NCI-H2171 treated with DMSO at 0.1 percent for 48 hours (cell line): ENCODE measurements at regions not wholly inside any gene's neighbourhood (a gene's known extent, or its start where the extent isn't known, plus 50 kb on each side); places are given as distances from the start of the nearest gene placed in this dataset.
A peak's percentile ranks its signal among the peaks of the same experiment; 100 is the strongest.
"Not testable (repeated sequence)": the region's sequence is repeated elsewhere in the genome, so short reads cannot be mapped to it uniquely, and the experiment has no call there.

Experiments used
- DNase-seq: peaks from one replicate; lab custom pipeline; 2025; lab: John Stamatoyannopoulos, UW

DNA sequence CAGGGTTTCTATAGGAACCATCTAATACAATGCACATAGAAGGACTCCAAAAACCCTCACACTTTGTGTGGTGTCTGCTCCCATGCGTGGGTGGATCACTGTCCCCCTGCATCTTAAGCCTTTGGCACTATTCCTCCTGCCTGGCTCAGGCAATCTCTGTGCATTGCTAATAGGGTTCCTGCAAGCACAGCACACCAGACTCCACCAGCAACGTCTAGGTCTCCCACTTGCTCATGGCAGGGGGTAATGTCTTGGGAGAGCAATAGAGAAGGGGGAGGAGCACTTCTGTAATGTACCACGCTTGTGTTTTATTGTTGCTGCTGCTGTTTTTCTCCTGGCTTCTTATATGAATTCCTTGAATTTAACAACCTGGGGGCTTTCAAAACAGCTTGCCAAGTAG, 182.6 kb upstream of the GLRA1 start:
- no peak for DNase-seq

- no peak for DNase-seq
Measured at GRCh38 chr5:152106571-152106970, 181.9 kb upstream of the GLRA1 start.

GRCh38 chr5:152105085-152105484, 180.4 kb upstream of the GLRA1 start:
- DNase-seq = no peak

GRCh38 chr5:152104211-152104610, 179.6 kb upstream of the GLRA1 start:
- DNase-seq = no peak

- not testable (repeated sequence) for DNase-seq
Measured at GRCh38 chr5:152102908-152103307, 178.3 kb upstream of the GLRA1 start.

DNA sequence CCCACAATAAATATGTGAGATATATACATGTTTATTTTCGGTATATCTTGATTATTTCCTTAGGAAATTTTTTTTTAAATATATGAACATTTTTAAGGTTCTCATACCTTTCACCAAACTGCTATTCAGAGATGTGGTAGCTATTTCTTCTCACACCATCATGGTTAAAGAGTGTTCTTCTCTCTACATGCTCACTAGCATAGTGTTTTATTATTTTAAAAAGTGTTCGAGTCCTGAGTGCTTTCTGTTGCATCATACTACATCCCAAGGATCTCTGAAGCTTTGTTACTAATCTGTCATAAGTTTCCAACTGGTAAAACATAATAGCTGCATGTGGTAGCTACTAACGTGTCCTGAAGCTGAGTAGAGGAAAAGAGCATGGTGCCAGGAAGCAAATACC, 177.4 kb upstream of the GLRA1 start:
- DNase-seq = no peak

DNA sequence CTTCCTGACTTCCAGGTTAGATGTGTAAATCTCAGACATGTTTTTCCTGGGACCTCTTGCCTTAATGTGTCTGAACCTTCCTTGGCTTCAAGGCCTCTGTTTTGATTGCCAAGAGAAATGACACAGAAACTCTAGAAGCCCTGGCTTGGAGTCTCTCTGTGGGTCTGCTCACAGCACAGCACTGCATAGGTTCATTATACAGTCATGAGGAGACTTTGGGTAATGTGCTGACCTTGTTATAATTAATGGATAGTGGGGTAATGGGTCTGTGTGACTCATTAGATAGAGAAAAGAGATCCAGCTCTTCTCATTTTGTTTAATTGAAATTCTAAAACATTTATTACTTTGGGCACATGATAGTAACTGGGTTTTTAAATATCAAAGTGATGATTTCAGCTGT, 175.8 kb upstream of the GLRA1 start:
- DNase-seq = no peak

DNA sequence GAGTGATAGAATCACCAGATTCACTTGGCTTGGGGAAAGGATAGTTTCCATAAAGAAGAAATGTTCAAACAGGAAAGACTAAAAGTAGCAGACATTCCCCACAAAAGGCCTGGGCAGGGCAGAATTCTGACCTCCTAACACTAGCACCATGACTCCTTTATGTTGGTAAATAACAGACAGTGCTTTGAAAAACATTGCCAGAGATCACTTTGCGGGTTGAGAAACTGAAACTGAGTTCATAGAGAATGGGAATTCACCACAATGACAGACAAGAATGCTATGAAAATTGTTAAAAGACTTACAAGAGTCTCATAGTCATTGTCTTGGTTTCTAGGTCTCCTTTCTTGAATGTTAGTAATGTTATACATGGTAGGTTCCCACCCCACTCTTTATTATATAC, 172.5 kb upstream of the GLRA1 start:
- DNase-seq = no peak

DNA sequence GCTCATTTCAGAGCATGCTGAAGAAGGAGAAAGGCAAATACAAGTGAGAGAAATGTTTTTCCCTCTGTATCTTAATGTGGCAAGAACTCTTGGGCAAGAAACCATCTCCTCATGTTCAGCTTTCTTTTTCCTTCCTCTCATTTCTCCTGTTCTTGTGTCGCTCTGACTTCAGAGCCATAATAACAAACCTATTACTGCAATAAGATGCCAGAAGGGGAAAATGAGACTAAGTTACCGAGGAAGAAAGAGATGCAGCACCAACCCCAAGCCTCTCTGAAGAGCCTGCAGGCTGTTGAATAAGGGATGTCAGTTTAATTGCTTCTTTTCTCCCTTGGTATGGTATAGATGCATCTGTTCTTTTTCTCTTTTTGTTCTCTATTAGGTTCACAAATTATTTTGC, 170.1 kb upstream of the GLRA1 start:
- DNase-seq = no peak

DNA sequence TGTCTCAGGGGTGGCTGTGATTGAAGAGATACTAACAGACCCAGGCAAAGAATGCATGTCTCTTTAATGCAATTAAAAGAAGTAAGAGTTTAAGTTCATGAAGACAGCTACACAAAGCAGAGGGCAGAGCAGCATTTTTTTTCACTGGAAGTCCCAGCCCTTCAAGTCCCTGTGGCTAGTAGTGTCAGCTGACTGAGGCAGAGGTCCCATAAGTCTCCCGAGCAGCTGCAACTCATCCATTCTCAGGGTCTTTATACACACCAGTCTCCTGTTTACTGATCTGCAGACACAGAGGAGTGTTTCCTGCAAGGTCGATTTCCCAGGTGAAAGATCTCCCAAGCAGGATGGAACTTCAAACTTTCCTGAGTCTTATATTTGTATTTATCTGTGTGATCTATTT, 169.4 kb upstream of the GLRA1 start:
- no peak for DNase-seq

- DNase-seq = no peak
Measured at GRCh38 chr5:152092580-152092979, 167.9 kb upstream of the GLRA1 start.

DNA sequence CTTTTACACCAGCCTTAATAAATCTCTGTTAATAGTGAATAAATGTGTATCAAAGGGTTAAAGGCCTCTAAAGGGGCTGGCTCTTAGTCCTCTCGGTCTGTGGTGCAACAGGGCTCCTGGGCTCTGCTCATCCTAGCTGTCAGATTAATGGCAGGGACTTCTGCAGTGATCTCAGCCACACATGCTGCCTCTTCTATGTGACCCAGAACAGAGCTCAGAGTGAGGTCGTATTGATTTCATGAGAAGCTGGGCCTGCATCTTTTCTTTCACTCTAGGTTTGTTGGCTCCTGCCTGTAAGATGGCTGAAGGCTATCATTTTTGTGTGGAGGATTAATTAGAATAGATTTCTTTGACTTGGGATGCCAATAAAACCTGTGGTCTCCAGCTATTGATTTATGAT, 165.0 kb upstream of the GLRA1 start:
- no peak for DNase-seq

DNA sequence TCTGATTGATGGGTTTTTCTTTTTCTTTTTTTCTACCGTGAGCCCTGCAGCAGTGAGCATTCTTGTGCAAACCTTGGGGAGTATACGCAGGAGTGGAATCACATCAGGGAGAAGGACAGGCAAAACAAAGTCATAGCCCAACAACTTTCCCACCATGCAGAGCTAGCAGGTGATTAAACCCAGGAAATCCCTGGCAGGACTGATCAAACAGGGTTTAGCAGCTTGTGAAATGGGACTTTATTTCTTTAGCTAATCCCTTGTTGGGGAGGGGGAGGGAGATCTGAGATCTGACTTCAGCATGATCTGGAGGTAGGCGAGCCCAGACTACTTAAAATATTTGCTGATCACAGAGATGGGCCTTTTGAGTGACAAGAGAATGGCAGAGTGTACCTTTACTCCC, 162.0 kb upstream of the GLRA1 start:
- DNase-seq = no peak

GRCh38 chr5:152084476-152084875, 159.8 kb upstream of the GLRA1 start:
- no peak for DNase-seq

- no peak for DNase-seq
Measured at GRCh38 chr5:152083231-152083630, 158.6 kb upstream of the GLRA1 start.

DNA sequence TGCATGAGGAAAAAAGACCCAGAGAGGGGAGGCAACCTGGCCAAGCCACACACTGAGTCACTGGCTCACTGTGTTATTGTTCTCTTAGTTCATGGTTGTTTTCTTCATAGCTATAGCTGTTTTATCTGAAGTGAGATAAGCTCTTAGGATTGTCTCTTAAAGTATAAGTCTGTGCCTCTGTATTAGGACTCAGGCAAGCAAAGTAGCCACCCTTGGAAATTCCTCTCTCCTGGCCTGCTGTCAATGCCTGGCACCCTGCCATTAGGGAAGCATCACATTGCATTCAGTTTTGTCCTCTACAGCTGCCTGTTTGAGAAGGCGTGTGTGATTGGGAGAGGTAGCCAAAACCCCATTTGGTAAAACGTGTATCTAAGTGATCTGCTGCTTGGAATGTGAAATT, 147.4 kb upstream of the GLRA1 start:
- peak; percentile 19 for DNase-seq

DNA sequence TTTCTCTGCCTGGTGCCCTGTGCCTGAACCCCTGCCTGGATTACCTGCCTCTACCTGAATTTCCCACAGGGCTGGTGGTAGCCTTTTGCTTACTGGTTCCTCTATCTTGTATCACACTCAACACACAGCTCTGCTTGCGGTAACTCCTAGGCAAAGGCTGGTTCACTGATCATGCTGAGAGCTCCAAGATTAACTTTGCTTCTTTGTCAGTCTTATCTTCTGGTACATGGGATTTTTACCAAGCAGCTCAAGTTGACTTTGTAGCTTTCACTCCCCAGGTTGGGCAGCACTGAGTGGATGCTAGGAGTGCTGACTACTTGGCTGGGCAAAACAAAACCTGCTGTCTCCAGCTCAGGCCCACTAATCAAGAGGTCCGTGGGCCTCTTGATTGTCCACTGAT, 145.9 kb upstream of the GLRA1 start:
- no peak for DNase-seq

DNA sequence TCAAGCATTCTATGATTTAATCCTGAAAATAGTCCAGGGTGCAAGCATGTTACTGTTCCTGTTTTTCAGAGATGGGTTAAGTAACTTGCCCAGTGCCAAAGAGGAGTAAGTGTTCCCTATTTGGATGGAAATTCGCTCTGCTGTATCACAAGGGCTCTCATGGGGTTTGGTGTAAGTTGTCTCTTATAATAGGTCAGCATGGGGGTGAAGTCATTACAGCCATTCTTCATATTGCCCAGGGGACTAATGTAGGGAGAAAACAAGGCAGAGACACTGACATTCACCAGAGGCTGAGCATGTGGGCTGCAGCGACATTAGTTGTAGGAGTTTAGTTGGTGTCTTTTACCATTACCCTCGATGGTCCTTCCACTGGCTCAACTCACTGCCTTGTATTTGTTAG, 142.1 kb upstream of the GLRA1 start:
- no peak for DNase-seq

GRCh38 chr5:152063004-152063403, 138.4 kb upstream of the GLRA1 start:
- no peak for DNase-seq

DNA sequence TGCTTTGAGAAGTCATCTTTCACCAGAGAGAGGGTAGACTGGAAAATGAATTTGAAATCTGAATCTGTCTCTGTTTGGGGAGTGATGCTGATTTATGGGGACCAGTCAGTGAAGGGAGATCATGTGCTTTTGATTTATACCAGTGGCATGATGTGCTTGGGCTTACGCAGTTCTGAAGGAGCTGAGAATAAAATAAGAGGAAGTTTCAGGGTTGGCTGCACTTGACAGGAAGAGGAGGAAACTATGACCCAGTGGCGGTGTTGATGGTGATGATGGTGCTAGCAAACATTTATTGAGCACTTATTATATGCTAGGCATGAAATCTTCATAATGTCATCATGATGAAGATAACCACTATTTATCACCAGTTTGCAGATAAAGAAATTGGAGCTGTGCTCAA, 136.4 kb upstream of the GLRA1 start:
- no peak for DNase-seq

GRCh38 chr5:152058267-152058666, 133.6 kb upstream of the GLRA1 start:
- DNase-seq = no peak

GRCh38 chr5:152056931-152057330, 132.3 kb upstream of the GLRA1 start:
- DNase-seq = no peak

DNA sequence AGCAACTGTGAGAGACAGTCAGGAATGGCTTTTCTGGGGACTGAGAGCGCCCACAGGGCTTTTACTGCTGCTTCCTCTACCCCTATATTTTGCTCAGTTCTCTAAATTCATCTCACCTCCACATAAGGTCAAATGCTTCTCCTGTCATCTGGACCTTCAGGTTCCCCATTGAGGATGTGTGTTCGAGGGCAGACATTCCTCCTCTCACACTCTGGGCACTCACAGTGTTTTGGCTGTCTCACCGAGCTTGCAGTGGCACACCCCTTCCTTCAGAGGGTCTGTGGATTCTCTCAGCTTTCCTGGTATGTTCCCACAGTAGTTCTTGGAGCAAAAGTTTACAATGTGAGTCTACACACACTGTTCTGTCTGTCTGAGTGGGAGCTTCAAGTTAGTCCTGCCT, 127.8 kb upstream of the GLRA1 start:
- no peak for DNase-seq

- DNase-seq = no peak
Measured at GRCh38 chr5:152051499-152052454, 127.1 kb upstream of the GLRA1 start.
